T-helper 17 cell (primary cell): ENCODE measurements at regions not wholly inside any gene's neighbourhood (a gene's known extent, or its start where the extent isn't known, plus 50 kb on each side); places are given as distances from the start of the nearest gene placed in this dataset.

Experiments
- ATAC-seq: fragments of 150-1000 bp; cut with Tn5 transposase; 2 replicates; pipeline ENCODE4 v1.10.0; 2021; ENCODE audit warnings: mild to moderate bottlenecking, moderate library complexity
- DNase-seq, 3 donors: peaks; one replicate each; pipeline versions ENCODE4 v3.0.0 to v3.0.0-alpha.2; 2020 to 2021
- H3K9me3 ChIP-seq: one replicate; pipeline ENCODE4 v1.7.0; 2013; ENCODE audit warnings: low read length, mild to moderate bottlenecking; ENCODE audit not compliant: control insufficient read depth, poor library complexity, severe bottlenecking
- H3K27ac Mint-ChIP-seq: one replicate; pipeline ENCODE4 v1.8.0; 2022; ENCODE audit warnings: mild to moderate bottlenecking, moderate library complexity, mixed read lengths
- H3K27me3 Mint-ChIP-seq: one replicate; pipeline ENCODE4 v1.8.0; 2022; ENCODE audit warnings: mixed read lengths
- H3K36me3 Mint-ChIP-seq: one replicate; pipeline ENCODE4 v1.8.0; 2022; ENCODE audit warnings: low read depth, mixed read lengths
- H3K4me1 Mint-ChIP-seq: one replicate; pipeline ENCODE4 v1.8.0; 2022; ENCODE audit warnings: mild to moderate bottlenecking, mixed read lengths
- H3K4me3 Mint-ChIP-seq: one replicate; pipeline ENCODE4 v1.8.0; 2022; ENCODE audit warnings: mild to moderate bottlenecking, moderate library complexity, mixed read lengths

DNA sequence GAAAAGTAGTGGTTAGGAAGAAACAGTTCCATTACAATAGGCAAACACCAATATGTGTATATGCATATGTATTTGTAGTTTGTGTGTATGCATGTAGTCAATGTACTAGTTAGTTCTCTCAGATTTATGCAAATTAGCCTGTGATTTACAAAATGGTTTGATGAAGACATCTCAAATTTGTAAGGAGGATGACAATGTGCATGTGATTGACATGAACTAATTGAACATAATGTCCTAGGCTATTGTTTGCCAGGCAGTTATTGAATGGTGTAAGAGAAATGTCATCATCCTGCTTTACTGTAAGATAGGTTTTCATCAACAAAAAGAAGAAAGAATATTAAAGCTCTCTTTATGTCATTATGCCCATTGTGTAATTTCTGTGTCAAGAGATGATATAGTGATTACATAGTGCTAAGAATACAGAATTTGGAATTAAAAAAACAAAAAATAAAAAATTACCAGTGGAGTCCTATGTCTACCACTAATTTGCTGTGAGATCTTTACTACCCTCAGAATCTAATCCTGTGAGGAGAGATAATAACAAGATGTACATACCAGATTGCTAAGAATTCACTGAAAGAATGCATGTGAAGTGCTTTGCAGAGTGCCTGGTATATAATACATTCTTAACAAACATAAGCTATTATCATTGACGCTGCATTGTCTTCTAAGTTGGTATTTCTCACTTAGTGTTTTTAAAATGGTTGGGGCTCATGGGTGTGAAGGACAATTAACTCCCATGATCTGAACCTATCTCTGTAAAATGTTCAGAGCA lies 258.0 kb downstream of the CPS1 start:
- H3K27ac Mint-ChIP-seq = no peak overlapping the region
- H3K4me3 Mint-ChIP-seq = no peak overlapping the region
- H3K36me3 Mint-ChIP-seq = no peaks in the 10 kb centered on the region
- no peaks in the 10 kb centered on the region for H3K9me3 ChIP-seq
- no peak for DNase-seq
- H3K27me3 Mint-ChIP-seq = no peaks in the 10 kb centered on the region
- H3K4me1 Mint-ChIP-seq = no peaks in the 10 kb centered on the region
- ATAC-seq = no peak

- Mint-ChIP-seq H3K36me3 (no peaks in the 10 kb centered on the region), H3K27ac (no peak overlapping the region), H3K4me3 (no peak overlapping the region), H3K4me1 (no peaks in the 10 kb centered on the region), H3K27me3 (no peaks in the 10 kb centered on the region)
- H3K9me3 ChIP-seq = no peaks in the 10 kb centered on the region
- DNase-seq (no peak), ATAC-seq (no peak)
Observed at GRCh38 chr2:210816769-210817168, 260.4 kb downstream of the CPS1 start.

- DNase-seq = no peak
- Mint-ChIP-seq H3K36me3 (no peaks in the 10 kb centered on the region), H3K27me3 (no peaks in the 10 kb centered on the region), H3K27ac (no peak overlapping the region), H3K4me1 (no peaks in the 10 kb centered on the region), H3K4me3 (no peak overlapping the region)
- no peaks in the 10 kb centered on the region for H3K9me3 ChIP-seq
- no peak for ATAC-seq
Observed at GRCh38 chr2:210818473-210818872, 262.1 kb downstream of the CPS1 start.

- H3K4me1 Mint-ChIP-seq = no peaks in the 10 kb centered on the region
Observed at GRCh38 chr2:210833403-210833802, 277.0 kb downstream of the CPS1 start.

DNA sequence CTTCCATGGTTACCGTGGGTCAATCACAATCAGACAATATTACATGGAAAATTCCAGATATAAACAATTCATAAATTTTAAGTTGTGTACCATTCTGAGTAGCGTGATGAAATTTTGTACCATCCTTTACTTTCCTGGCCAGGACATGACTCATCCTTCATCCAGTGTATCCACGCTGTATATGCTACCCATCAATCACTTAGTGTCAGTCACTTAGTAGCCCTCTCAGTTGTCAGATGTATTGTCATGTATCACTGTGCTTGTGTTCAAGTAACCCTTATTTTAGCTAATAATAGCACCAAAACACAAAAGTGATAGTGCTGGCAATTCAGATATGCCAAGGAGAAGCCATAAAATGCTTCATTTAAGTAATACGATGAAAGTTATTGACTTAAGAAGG lies 282.6 kb downstream of the CPS1 start:
- Mint-ChIP-seq H3K27me3 (no peaks in the 10 kb centered on the region), H3K4me1 (no peaks in the 10 kb centered on the region), H3K4me3 (no peak overlapping the region), H3K27ac (no peak overlapping the region), H3K36me3 (no peaks in the 10 kb centered on the region)
- H3K9me3 ChIP-seq = no peaks in the 10 kb centered on the region
- ATAC-seq (no peak), DNase-seq (no peak)

More at GRCh38 chr2:210833403-210833802, 277.0 kb downstream of the CPS1 start:
- Mint-ChIP-seq H3K27me3 (no peaks in the 10 kb centered on the region), H3K27ac (no peak overlapping the region), H3K36me3 (no peaks in the 10 kb centered on the region), H3K4me3 (no peak overlapping the region)
- no peaks in the 10 kb centered on the region for H3K9me3 ChIP-seq
- DNase-seq = no peak
- ATAC-seq = no peak

GRCh38 chr2:210839450-210839849 lies 283.1 kb downstream of the CPS1 start:
- DNase-seq = no peak
- Mint-ChIP-seq H3K4me1 (no peaks in the 10 kb centered on the region), H3K27ac (no peak overlapping the region), H3K36me3 (no peaks in the 10 kb centered on the region), H3K27me3 (no peaks in the 10 kb centered on the region), H3K4me3 (no peak overlapping the region)
- no peak for ATAC-seq
- H3K9me3 ChIP-seq = no peaks in the 10 kb centered on the region

DNA sequence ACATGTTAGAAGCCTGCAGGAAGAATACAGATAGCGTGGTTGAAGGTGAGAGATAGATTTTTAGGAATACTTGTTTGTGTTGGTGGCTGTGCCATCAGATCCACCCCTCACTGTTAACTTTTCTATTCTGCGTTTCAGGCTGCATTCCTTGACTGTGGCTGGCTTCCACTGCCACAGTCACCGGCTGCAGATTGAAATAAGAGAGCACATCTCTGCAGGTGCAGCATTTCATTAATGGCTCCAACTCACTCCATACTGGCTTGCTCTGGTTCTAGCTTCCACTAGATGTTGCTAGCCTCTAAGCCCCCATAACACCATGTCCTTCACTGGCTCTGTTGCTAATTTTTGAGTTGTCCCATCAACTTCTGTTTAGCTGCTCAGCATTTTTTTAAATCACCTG lies 286.5 kb downstream of the CPS1 start:
- no peaks in the 10 kb centered on the region for H3K27me3 Mint-ChIP-seq
- DNase-seq (no peak), ATAC-seq (no peak)
- no peak overlapping the region for H3K4me3 Mint-ChIP-seq
- H3K27ac Mint-ChIP-seq = no peak overlapping the region
- H3K4me1 Mint-ChIP-seq = no peaks in the 10 kb centered on the region
- no peaks in the 10 kb centered on the region for H3K9me3 ChIP-seq
- no peaks in the 10 kb centered on the region for H3K36me3 Mint-ChIP-seq

GRCh38 chr2:210844016-210844415 lies 287.6 kb downstream of the CPS1 start:
- H3K27me3 Mint-ChIP-seq = no peaks in the 10 kb centered on the region
- H3K4me3 Mint-ChIP-seq = no peak overlapping the region
- DNase-seq (no peak), ATAC-seq (no peak)
- no peaks in the 10 kb centered on the region for H3K36me3 Mint-ChIP-seq
- H3K4me1 Mint-ChIP-seq = no peaks in the 10 kb centered on the region
- no peak overlapping the region for H3K27ac Mint-ChIP-seq
- H3K9me3 ChIP-seq = no peaks in the 10 kb centered on the region

DNA sequence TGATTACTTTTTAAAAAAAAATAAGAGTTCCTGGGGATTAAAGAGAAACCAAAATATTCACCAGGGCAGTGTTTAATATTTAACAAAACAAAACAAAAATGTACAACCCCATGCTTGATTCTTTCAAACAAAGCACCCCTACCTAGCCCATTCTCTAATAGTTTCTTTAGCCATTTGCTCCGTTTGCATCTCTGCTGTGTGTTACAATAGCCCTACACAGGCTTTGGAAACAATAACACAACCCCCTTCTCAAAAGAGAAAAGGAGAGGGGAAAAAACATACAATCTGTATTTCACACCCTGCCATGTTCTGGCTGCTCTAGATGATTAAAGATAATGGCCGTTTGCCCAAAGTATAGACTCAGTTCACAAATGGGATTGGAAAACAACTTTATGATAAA lies 302.9 kb downstream of the CPS1 start:
- DNase-seq (no peak), ATAC-seq (no peak)
- H3K9me3 ChIP-seq = no peaks in the 10 kb centered on the region
- H3K27ac Mint-ChIP-seq = no peak overlapping the region
- no peaks in the 10 kb centered on the region for H3K4me1 Mint-ChIP-seq
- H3K4me3 Mint-ChIP-seq = no peak overlapping the region
- H3K27me3 Mint-ChIP-seq = no peaks in the 10 kb centered on the region
- H3K36me3 Mint-ChIP-seq = no peaks in the 10 kb centered on the region

- H3K9me3 ChIP-seq = no peaks in the 10 kb centered on the region
- ATAC-seq = no peak
Observed at GRCh38 chr2:210860276-210860675, 303.9 kb downstream of the CPS1 start.

GRCh38 chr2:210861038-210861665 lies 304.8 kb downstream of the CPS1 start:
- H3K36me3 Mint-ChIP-seq = no peaks in the 10 kb centered on the region
- no peaks in the 10 kb centered on the region for H3K4me1 Mint-ChIP-seq
- no peak for ATAC-seq
- no peak overlapping the region for H3K27ac Mint-ChIP-seq
- no peak for DNase-seq
- no peaks in the 10 kb centered on the region for H3K27me3 Mint-ChIP-seq
- H3K9me3 ChIP-seq = no peaks in the 10 kb centered on the region
- no peak overlapping the region for H3K4me3 Mint-ChIP-seq

More at GRCh38 chr2:210860276-210860675, 303.9 kb downstream of the CPS1 start:
- Mint-ChIP-seq H3K4me1 (no peaks in the 10 kb centered on the region), H3K4me3 (no peak overlapping the region), H3K27ac (no peak overlapping the region), H3K36me3 (no peaks in the 10 kb centered on the region), H3K27me3 (no peaks in the 10 kb centered on the region)
- no peak for DNase-seq

DNA sequence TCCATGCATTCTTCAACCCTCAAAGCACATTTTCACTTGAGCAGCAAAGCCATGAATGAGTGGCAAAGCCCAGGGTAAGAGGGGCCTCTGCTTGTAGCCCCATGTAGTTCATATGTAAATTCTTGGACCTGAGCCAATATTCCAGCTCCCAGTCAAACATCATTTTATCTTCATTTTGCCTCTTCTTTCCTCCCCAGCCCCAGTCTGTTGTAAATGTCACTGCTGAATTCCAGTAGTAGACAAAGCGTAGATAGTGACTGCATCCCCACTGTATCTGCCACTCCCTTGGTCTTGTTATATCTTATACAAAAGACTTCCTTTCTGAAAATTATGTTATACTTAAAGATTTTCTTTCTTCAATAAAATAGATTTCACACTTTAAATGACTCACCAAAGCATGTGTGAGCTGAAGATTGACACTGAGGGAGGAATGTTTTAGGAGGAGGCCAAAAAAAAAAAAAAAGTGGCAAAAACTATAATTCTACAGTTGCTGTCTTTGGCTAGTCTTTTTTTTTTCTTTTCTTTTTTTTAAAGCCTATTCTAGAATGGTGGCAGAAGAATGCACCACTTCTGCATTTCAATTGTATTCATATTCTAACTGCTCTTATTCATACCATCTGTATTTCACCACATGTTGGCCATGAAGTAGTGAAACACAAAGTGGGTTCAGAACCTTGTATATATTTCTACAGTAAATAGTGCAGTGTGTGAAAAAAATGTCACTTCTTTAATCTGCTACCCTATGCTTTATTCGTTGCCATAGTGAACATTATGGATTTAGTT lies 306.1 kb downstream of the CPS1 start:
- DNase-seq (no peak), ATAC-seq (no peak)
- Mint-ChIP-seq H3K4me1 (no peaks in the 10 kb centered on the region), H3K36me3 (no peaks in the 10 kb centered on the region), H3K27ac (no peak overlapping the region), H3K4me3 (no peak overlapping the region), H3K27me3 (no peaks in the 10 kb centered on the region)
- no peaks in the 10 kb centered on the region for H3K9me3 ChIP-seq

DNA sequence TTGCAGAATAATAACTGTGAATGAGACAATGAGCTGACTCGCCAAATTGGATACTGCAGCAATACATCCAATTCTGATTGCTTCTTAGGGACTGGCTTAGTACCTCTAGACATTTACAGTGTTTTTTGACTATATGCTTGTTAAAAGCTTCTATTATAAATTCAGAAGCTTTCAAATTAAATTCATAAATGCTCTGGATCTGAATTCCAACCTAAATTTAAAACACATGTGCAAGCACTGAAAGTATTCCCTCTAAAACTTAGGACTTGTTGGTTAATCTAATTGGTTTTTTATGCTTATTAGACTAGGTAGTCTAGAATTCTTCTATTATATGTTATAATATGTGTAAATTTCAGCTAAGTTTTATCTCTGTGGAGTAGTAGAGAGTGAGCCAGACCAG lies 306.9 kb downstream of the CPS1 start:
- H3K9me3 ChIP-seq = no peaks in the 10 kb centered on the region
- H3K4me1 Mint-ChIP-seq = no peaks in the 10 kb centered on the region
- DNase-seq (no peak), ATAC-seq (no peak)
- H3K4me3 Mint-ChIP-seq = no peak overlapping the region
- no peaks in the 10 kb centered on the region for H3K27me3 Mint-ChIP-seq
- no peak overlapping the region for H3K27ac Mint-ChIP-seq
- no peaks in the 10 kb centered on the region for H3K36me3 Mint-ChIP-seq
